SK-N-SH (cell line): ENCODE measurements at regions not wholly inside any gene's neighbourhood (a gene's known extent, or its start where the extent isn't known, plus 50 kb on each side); places are given as distances from the start of the nearest gene placed in this dataset.

ENCODE experiments used
- CTCF ChIA-PET: fragments of 300-600, 350-600 bp; formaldehyde crosslinking; extraction: SDS; loops from one replicate; lab custom pipeline; 2021; lab: Yijun Ruan, JAX
- POLR2A ChIA-PET: fragments of 350-600 bp; sonication (Branson Sonifier 250); formaldehyde crosslinking; extraction: SDS; loops from one replicate; lab custom pipeline; 2020; ENCODE audit warnings: antibody characterized with exemption, inconsistent platforms; lab: Yijun Ruan, JAX
- DNase-seq: peaks from one replicate; pipeline ENCODE4 v3.0.0; 2012
- H2AFZ ChIP-seq: fragments of 200-600 bp; sonication (generic); 2 replicates; pipeline ENCODE4 v1.8.1; 2016; ENCODE audit warnings: antibody characterized with exemption, mild to moderate bottlenecking, low read depth
- H3F3A ChIP-seq: fragments of 200-600 bp; sonication (generic); replicated peaks from 2 replicates; pipeline ENCODE3; 2016; ENCODE audit warnings: antibody characterized with exemption, mild to moderate bottlenecking; ENCODE audit not compliant: insufficient read depth
- H3K27ac ChIP-seq, 2 experiments: fragments of 200-500 bp in 1 of 2; fragments of 200-600 bp in 1 of 2; sonication (Bioruptor generic) in 1 of 2; sonication (generic), shearing (Covaris generic) in 1 of 2; 2 replicates each; pipeline versions ENCODE4 v1.5.1 to v1.6.1; 2014 to 2016; ENCODE audit warnings: low read depth in 2 of 2, inconsistent platforms in 1 of 2, low read length in 1 of 2, mild to moderate bottlenecking in 1 of 2, mixed read lengths in 1 of 2
- H3K27me3 ChIP-seq: fragments of 200-600 bp; sonication (generic), shearing (Covaris generic); 2 replicates; pipeline ENCODE4 v1.6.1; 2016; ENCODE audit warnings: mixed run types; ENCODE audit not compliant: insufficient read depth
- H3K36me3 ChIP-seq, 2 experiments: fragments of 200-500 bp in 1 of 2; fragments of 200-600 bp in 1 of 2; sonication (Bioruptor generic) in 1 of 2; sonication (generic) in 1 of 2; replicated peaks in 1 of 2; 2 replicates each; pipeline versions ENCODE3 to v1.5.1; 2014 to 2016; ENCODE audit warnings: low read length in 1 of 2, mild to moderate bottlenecking in 1 of 2; ENCODE audit not compliant: insufficient read depth in 2 of 2, control insufficient read depth in 1 of 2
- H3K4me1 ChIP-seq, 2 experiments: fragments of 200-500 bp in 1 of 2; fragments of 200-600 bp in 1 of 2; sonication (Bioruptor generic) in 1 of 2; sonication (generic), shearing (Covaris generic) in 1 of 2; 2 replicates each; pipeline versions ENCODE4 v1.5.1 to v1.6.1; 2014 to 2016; ENCODE audit warnings: low read depth in 1 of 2, low read length in 1 of 2, mixed run types in 1 of 2; ENCODE audit not compliant: insufficient read depth in 2 of 2, control insufficient read depth in 1 of 2
- H3K4me2 ChIP-seq: fragments of 200-600 bp; sonication (generic), shearing (Covaris generic); 2 replicates; pipeline ENCODE4 v1.6.1; 2017; ENCODE audit warnings: mixed run types
- H3K4me3 ChIP-seq, 2 experiments: fragments of 200-500 bp in 1 of 2; fragments of 200-600 bp in 1 of 2; sonication (Bioruptor generic) in 1 of 2; sonication (generic), shearing (Covaris generic) in 1 of 2; 2 replicates each; pipeline versions ENCODE4 v1.5.1 to v1.8.1; 2014 to 2016; ENCODE audit warnings: low read depth in 2 of 2, inconsistent platforms in 1 of 2, low read length in 1 of 2, mild to moderate bottlenecking in 1 of 2, mixed read lengths in 1 of 2, moderate library complexity in 1 of 2
- H3K79me2 ChIP-seq: fragments of 200-600 bp; sonication (generic); 2 replicates; pipeline ENCODE4 v1.8.1; 2017; ENCODE audit warnings: mild to moderate bottlenecking; ENCODE audit not compliant: insufficient read depth
- H3K9ac ChIP-seq: fragments of 200-600 bp; sonication (generic); 2 replicates; pipeline ENCODE4 v1.6.1; 2017; ENCODE audit warnings: mixed run types
- H3K9me2 ChIP-seq: fragments of 200-600 bp; sonication (generic); 2 replicates; pipeline ENCODE4 v1.6.1; 2017; ENCODE audit warnings: mixed run types
- H3K9me3 ChIP-seq: fragments of 200-600 bp; sonication (generic); 2 replicates; pipeline ENCODE4 v1.6.1; 2017; ENCODE audit warnings: mixed run types, mild to moderate bottlenecking, moderate library complexity
- H4K20me1 ChIP-seq: fragments of 200-600 bp; sonication (generic); 2 replicates; pipeline ENCODE4 v1.6.1; 2017; ENCODE audit warnings: mild to moderate bottlenecking, mixed run types; ENCODE audit not compliant: insufficient read depth
- CTCF ChIP-seq: fragments of 200-600 bp; sonication (generic); IDR thresholded peaks from 2 replicates; pipeline ENCODE4 v1.6.1; 2017; ENCODE audit warnings: antibody characterized with exemption, mild to moderate bottlenecking, moderate library complexity
- FOSL2 ChIP-seq: IDR thresholded peaks from 2 replicates; pipeline ENCODE4 v1.4.0; 2012; ENCODE audit warnings: low read depth, mild to moderate bottlenecking, moderate library complexity, borderline replicate concordance
- GATA2 ChIP-seq: sonication (generic); formaldehyde crosslinking; IDR thresholded peaks from 2 replicates; pipeline ENCODE4 v1.5.0; 2020; ENCODE audit warnings: mild to moderate bottlenecking, missing genetic modification reagents
- JUND ChIP-seq: IDR thresholded peaks from 2 replicates; pipeline ENCODE4 v1.4.0; 2012
- NRF1 ChIP-seq: IDR thresholded peaks from 2 replicates; pipeline ENCODE4 v1.6.1; 2012; ENCODE audit warnings: low read depth, mild to moderate bottlenecking, low read length
- PBX3 ChIP-seq: IDR thresholded peaks from 2 replicates; pipeline ENCODE4; 2012
- POLR2AphosphoS5 ChIP-seq: IDR thresholded peaks from 2 replicates; pipeline ENCODE4 v1.6.1; 2012; ENCODE audit warnings: low read depth, low read length
- RCOR1 ChIP-seq: fragments of 150-350 bp; IDR thresholded peaks from 2 replicates; pipeline ENCODE4 v1.6.1; 2017; ENCODE audit warnings: antibody characterized with exemption, low read length
- RFX5 ChIP-seq: IDR thresholded peaks from 2 replicates; pipeline ENCODE4 v1.6.1; 2012; ENCODE audit warnings: mild to moderate bottlenecking, improper control_type of control experiment, low read length
- RXRA ChIP-seq: IDR thresholded peaks from 2 replicates; pipeline ENCODE4 v1.4.0; 2012; ENCODE audit warnings: low read depth, mild to moderate bottlenecking, borderline replicate concordance
- SIN3A ChIP-seq: IDR thresholded peaks from 2 replicates; pipeline ENCODE4 v1.6.1; 2012; ENCODE audit warnings: low read depth, mild to moderate bottlenecking, low read length, moderate library complexity, borderline replicate concordance
- SMC3 ChIP-seq: IDR thresholded peaks from 2 replicates; pipeline ENCODE4 v1.6.1; 2012; ENCODE audit warnings: low read depth, low read length, improper control_type of control experiment
- TAF1 ChIP-seq: IDR thresholded peaks from 2 replicates; pipeline ENCODE4 v1.6.1; 2012; ENCODE audit warnings: low read depth, mild to moderate bottlenecking, low read length, moderate library complexity, borderline replicate concordance
- WGBS: methylation state at CpG from one replicate; pipeline ENCODE4 v1.1.6; 2017; ENCODE audit warnings: low lambda C conversion rate; 5-methylcytosine and 5-hydroxymethylcytosine counted together

DNA sequence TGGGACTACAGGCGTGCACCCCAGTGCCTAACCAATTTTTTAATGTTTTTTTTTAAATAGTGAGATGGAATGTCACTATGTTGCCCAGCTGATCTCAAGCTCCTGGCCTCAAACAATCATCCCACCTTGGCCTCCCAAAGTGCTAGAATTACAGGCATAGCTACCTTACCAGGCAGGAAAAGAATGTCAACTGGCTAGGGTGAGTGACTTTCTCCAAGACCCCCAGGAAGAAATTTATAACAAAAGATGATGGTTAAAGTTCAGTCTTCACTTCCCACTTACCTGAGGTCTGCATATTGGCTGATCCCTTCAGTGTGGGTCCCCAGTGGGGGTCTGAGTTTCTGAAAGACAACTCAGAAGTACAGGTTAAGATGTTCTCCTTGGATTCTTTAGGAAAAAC is 893.0 kb downstream of the UQCRFS1 start:
- Histone ChIP-seq H3K9me3 (no peaks in the 10 kb centered on the region), H3K27ac (no peak overlapping the region), H4K20me1 (no peaks in the 10 kb centered on the region), H3K27me3 (peaks cover 17% of the 10 kb centered on the region), H2AFZ (no peak overlapping the region), H3K4me3 (no peak overlapping the region), H3K9me2 (no peaks in the 10 kb centered on the region), H3K79me2 (no peaks in the 10 kb centered on the region), H3K9ac (no peak overlapping the region), H3K36me3 (no peaks in the 10 kb centered on the region), H3K4me1 (no peaks in the 10 kb centered on the region), H3F3A (no peaks in the 10 kb centered on the region), H3K4me2 (no peak overlapping the region)
- TF ChIP-seq JUND, result no peak
- TF ChIP-seq SIN3A, result no peak
- no peak for TF ChIP-seq POLR2AphosphoS5
- TF ChIP-seq SMC3, result no peak
- TF ChIP-seq RCOR1, result no peak
- ChIA-PET POLR2A (no interaction called here), CTCF (no interaction called here)
- DNase-seq, result no peak
- WGBS, result 0% methylated on average over 1 of the region's 1 CpG

DNA sequence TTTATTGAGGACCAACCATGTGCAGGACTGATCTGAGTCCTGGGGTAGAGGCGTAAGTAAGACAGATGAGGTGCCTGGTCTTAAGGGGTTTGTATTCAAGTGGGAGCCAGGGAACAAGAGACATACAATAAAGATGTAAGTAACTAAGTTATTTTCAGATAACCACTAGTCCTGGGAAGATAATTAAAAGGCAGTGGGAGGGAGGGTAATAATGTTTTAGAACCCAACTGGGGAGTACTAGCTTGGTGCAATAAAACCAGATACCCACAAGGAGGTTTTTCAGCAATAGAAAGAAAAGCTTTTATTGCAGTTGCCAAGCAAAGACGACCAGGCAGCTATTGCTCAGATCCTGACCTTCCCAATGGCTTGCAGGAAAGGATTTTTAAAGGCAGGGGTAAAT is 893.7 kb downstream of the UQCRFS1 start:
- ChIA-PET POLR2A (no interaction called here), CTCF (no interaction called here)
- H3K4me1 ChIP-seq, result no peaks in the 10 kb centered on the region
- no peaks in the 10 kb centered on the region for H3K9me3 ChIP-seq
- no peak for TF ChIP-seq FOSL2
- no peak for TF ChIP-seq PBX3
- no peak for TF ChIP-seq RCOR1
- no peak for TF ChIP-seq CTCF
- no peak for TF ChIP-seq NRF1
- TF ChIP-seq POLR2AphosphoS5, result no peak
- TF ChIP-seq RFX5, result no peak
- no peak for TF ChIP-seq RXRA
- no peak for TF ChIP-seq TAF1
- TF ChIP-seq GATA2 (CRISPR knock-in tag), result no peak
- TF ChIP-seq JUND, result no peak
- H3K27me3 ChIP-seq, result peaks cover 17% of the 10 kb centered on the region
- H4K20me1 ChIP-seq, result no peaks in the 10 kb centered on the region
- 7% methylated on average over 2 of the region's 2 CpGs for WGBS
- H3K9ac ChIP-seq, result no peak overlapping the region
- H3K79me2 ChIP-seq, result no peaks in the 10 kb centered on the region
- H3K27ac ChIP-seq, result no peak overlapping the region
- H3K4me2 ChIP-seq, result no peak overlapping the region
- no peak overlapping the region for H2AFZ ChIP-seq
- no peaks in the 10 kb centered on the region for H3F3A ChIP-seq
- H3K4me3 ChIP-seq, result no peak overlapping the region
- no peak for DNase-seq
- no peaks in the 10 kb centered on the region for H3K9me2 ChIP-seq
- no peaks in the 10 kb centered on the region for H3K36me3 ChIP-seq
